Common myeloid progenitor, CD34-positive (primary cell): ENCODE measurements at regions not wholly inside any gene's neighbourhood (a gene's known extent, or its start where the extent isn't known, plus 50 kb on each side); places are given as distances from the start of the nearest gene placed in this dataset.
A peak's percentile ranks its signal among the peaks of the same experiment; 100 is the strongest.

Experiments
- CTCF ChIA-PET: fragments of 350-600 bp; sonication (Branson Sonifier 250); formaldehyde crosslinking; loops from one replicate; lab custom pipeline; 2021; ENCODE audit warnings: antibody characterized with exemption; lab: Charles Lee
- POLR2A ChIA-PET: fragments of 350-600 bp; sonication (Branson Sonifier 250); formaldehyde crosslinking; loops from one replicate; lab custom pipeline; 2021; ENCODE audit warnings: antibody characterized with exemption; lab: Charles Lee
- DNase-seq, 3 donors: peaks; one replicate each; pipeline versions ENCODE4 v3.0.0 to v3.0.0-alpha.2; 2013
- H3K27ac ChIP-seq, 2 experiments: 1 replicate in 1 of 2; 2 replicates in 1 of 2; pipeline ENCODE4 v1.7.0; 2013; ENCODE audit warnings: inconsistent platforms in 2 of 2, low read length in 2 of 2, mild to moderate bottlenecking in 2 of 2, low read depth in 1 of 2, moderate library complexity in 1 of 2; ENCODE audit not compliant: severe bottlenecking in 2 of 2, insufficient read depth in 1 of 2, poor library complexity in 1 of 2
- H3K27me3 ChIP-seq, 5 experiments: replicated peaks in 2 of 5; 1 replicate in 3 of 5; 2 replicates in 2 of 5; pipeline versions ENCODE4 v1.6.1 to v1.7.0; 2013; ENCODE audit warnings: low read length in 4 of 5, mild to moderate bottlenecking in 2 of 5, moderate library complexity in 2 of 5, inconsistent platforms in 1 of 5; ENCODE audit not compliant: insufficient read depth in 5 of 5, control insufficient read depth in 4 of 5
- H3K36me3 ChIP-seq, 4 experiments: 1 replicate in 2 of 4; 2 replicates in 2 of 4; pipeline versions ENCODE4 v1.6.1 to v1.7.0; 2013; ENCODE audit warnings: low read length in 3 of 4, control low read depth in 1 of 4, mild to moderate bottlenecking in 1 of 4; ENCODE audit not compliant: control insufficient read depth in 4 of 4, insufficient read depth in 4 of 4
- H3K4me1 ChIP-seq, 4 experiments: 1 replicate in 3 of 4; 2 replicates in 1 of 4; pipeline versions ENCODE4 v1.6.1 to v1.7.1; 2013; ENCODE audit warnings: low read length in 3 of 4, mild to moderate bottlenecking in 3 of 4, control low read depth in 1 of 4, inconsistent platforms in 1 of 4, moderate library complexity in 1 of 4; ENCODE audit not compliant: control insufficient read depth in 4 of 4, insufficient read depth in 4 of 4; ENCODE audit errors: control extremely low read depth in 1 of 4
- H3K4me3 ChIP-seq, 7 experiments: 1 replicate in 4 of 7; 2 replicates in 3 of 7; pipeline versions ENCODE4 v1.5.1 to v1.7.0; 2013; ENCODE audit warnings: mild to moderate bottlenecking in 7 of 7, low read length in 6 of 7, moderate library complexity in 6 of 7, inconsistent platforms in 2 of 7, low read depth in 2 of 7, control low read depth in 1 of 7; ENCODE audit not compliant: insufficient read depth in 4 of 7, control insufficient read depth in 1 of 7; ENCODE audit errors: extremely low read depth in 1 of 7
- H3K9me3 ChIP-seq, 5 experiments: 1 replicate in 4 of 5; 2 replicates in 1 of 5; pipeline versions ENCODE4 v1.6.1 to v1.7.1; 2013; ENCODE audit warnings: low read length in 4 of 5, mild to moderate bottlenecking in 2 of 5, inconsistent platforms in 1 of 5, low read depth in 1 of 5, moderate library complexity in 1 of 5; ENCODE audit not compliant: control insufficient read depth in 4 of 5, insufficient read depth in 2 of 5; ENCODE audit errors: control extremely low read depth in 1 of 5
- WGBS: methylation state at CpG from one replicate; pipeline ENCODE4 v1.1.5; 2013; ENCODE audit not compliant: insufficient coverage; 5-methylcytosine and 5-hydroxymethylcytosine counted together

DNA sequence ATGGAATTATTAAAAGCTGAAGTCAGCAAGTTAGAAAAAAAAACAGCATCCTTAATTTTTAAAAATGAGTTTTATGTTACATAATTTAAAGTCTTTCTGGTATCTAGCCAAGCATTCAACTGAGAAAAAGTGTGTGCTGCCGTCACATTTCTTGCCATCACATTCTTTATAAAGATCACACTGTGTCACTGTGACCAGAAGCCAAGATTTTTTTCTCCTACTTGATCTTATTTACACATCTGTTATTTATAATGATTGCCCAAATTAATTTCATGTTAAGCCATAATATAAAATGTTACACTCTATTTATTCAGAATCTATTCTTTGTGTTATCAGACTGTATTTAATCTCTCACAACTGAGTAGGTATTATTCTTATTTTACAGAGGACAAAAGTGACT, 1603.7 kb downstream of the PLA2G4A start:
- Histone ChIP-seq H3K4me3 (no peak overlapping the region), H3K36me3 (no peaks in the 10 kb centered on the region), H3K27ac (no peak overlapping the region), H3K4me1 (no peaks in the 10 kb centered on the region), H3K9me3 (no peaks in the 10 kb centered on the region), H3K27me3 (no peaks in the 10 kb centered on the region)
- DNase-seq = no peak
- ChIA-PET POLR2A (no interaction called here), CTCF (no interaction called here)
- no CpG with 5 or more reads among the region's 1 CpG for WGBS

DNA sequence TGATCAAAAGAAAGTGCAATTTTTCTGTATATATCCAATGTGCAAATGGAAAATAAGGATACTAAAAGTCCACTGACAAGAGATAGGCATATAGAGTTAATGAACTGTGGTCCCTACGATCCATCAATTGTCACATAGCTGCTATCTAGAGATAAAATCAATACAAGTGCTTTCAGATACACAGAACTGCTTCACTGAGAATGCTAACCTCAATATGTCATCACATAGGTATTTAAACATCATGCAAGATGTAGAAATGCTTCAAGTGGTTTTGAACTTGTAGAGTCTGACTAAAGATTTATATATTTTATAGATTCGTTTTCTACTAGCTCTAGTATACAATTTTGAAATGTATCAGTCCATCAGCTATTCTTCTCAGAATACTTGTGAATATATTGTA, 1604.7 kb downstream of the PLA2G4A start:
- no CpG with 5 or more reads among the region's 2 CpGs for WGBS
- ChIA-PET POLR2A (no interaction called here), CTCF (interaction anchor here (1.2 kb wide), 1 partner anchor 51 kb away, joined by 3 read pairs; no protein-coding TSS in a partner anchor)
- Histone ChIP-seq H3K36me3 (no peaks in the 10 kb centered on the region), H3K27ac (no peak overlapping the region), H3K9me3 (no peaks in the 10 kb centered on the region), H3K27me3 (no peaks in the 10 kb centered on the region), H3K4me3 (no peak overlapping the region), H3K4me1 (no peaks in the 10 kb centered on the region)
- no peak for DNase-seq

DNA sequence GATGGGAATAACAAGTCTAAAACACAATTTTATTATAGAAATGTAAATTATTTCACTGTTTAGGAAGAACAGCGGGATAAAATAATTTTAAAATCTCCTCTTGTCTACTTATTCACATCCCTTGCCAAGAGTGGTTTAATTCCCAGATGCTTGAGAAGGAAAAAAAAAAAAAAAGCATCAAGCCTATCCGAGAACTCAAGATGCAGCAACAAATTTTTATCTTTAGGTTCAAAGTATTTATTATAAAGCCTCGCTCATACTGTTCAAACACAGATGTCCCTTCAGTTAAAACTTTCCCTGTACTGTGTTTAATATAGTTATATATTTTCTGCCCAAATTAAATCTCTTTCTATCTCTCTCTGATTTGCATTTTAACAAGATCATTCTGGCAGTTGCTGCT, 1615.8 kb downstream of the PLA2G4A start:
- Histone ChIP-seq H3K27me3 (no peaks in the 10 kb centered on the region), H3K27ac (no peak overlapping the region), H3K4me1 (peaks cover 0 to 4% (median 0%) of the 10 kb centered on the region in 4 experiments), H3K9me3 (no peaks in the 10 kb centered on the region), H3K36me3 (no peaks in the 10 kb centered on the region), H3K4me3 (no peak overlapping the region)
- no CpG with 5 or more reads among the region's 3 CpGs for WGBS
- ChIA-PET POLR2A (no interaction called here), CTCF (no interaction called here)
- no peak for DNase-seq

DNA sequence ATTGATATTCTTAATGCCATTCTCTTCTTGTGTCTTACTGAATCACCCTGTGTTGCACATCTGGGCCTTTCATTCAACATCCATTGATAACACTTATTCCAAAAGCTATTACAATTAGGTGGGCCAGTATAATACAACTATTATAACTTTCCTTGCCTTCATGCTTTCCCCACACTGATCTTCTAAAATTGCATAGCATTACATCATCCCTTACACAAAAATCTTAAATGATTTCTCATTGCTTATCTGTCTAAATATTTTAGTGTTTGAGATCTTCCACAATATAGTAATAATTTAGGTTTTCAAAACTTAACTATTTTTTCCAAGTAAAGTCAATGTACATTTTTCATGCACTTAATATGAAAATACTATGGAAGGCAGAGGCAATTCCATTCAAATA, 1634.1 kb downstream of the PLA2G4A start:
- CTCF ChIA-PET = no interaction called here
- no peak overlapping the region for H3K4me3 ChIP-seq
- POLR2A ChIA-PET = no interaction called here

DNA sequence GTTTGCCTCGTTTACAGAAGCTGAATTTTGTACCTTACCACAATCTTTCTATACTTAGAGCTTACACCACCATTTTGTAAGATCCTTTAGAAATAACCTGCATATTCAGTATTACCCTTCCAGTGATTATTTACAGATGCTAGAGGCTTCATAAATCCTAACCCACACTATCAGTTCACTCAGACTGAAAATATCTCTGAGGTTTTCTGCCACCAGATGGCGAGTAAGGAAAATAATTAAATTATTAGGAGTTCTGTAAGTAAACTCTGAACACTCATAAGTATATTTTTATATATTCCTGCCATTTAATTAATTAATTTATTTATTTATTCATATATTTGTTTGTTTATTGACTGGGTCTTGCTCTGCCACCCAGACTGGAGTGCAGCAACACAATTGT, 1635.2 kb downstream of the PLA2G4A start:
- no peak overlapping the region for H3K4me3 ChIP-seq
- no peak for DNase-seq
- H3K36me3 ChIP-seq = no peaks in the 10 kb centered on the region
- POLR2A ChIA-PET = no interaction called here
- no peaks in the 10 kb centered on the region for H3K27me3 ChIP-seq
- peaks cover 0 to 2% (median 0%) of the 10 kb centered on the region in 5 experiments for H3K9me3 ChIP-seq
- H3K4me1 ChIP-seq = peaks cover 0 to 5% (median 2%) of the 10 kb centered on the region in 4 experiments
- no peak overlapping the region for H3K27ac ChIP-seq
- CTCF ChIA-PET = no interaction called here
- 83% methylated on average over 1 of the region's 2 CpGs for WGBS

More for the DNA sequence above, 1634.1 kb downstream of the PLA2G4A start:
- Histone ChIP-seq H3K27me3 (no peaks in the 10 kb centered on the region), H3K4me1 (peaks cover 0 to 5% (median 2%) of the 10 kb centered on the region in 4 experiments), H3K9me3 (peaks cover 0 to 2% (median 0%) of the 10 kb centered on the region in 5 experiments), H3K27ac (no peak overlapping the region), H3K36me3 (no peaks in the 10 kb centered on the region)
- DNase-seq = no peak

DNA sequence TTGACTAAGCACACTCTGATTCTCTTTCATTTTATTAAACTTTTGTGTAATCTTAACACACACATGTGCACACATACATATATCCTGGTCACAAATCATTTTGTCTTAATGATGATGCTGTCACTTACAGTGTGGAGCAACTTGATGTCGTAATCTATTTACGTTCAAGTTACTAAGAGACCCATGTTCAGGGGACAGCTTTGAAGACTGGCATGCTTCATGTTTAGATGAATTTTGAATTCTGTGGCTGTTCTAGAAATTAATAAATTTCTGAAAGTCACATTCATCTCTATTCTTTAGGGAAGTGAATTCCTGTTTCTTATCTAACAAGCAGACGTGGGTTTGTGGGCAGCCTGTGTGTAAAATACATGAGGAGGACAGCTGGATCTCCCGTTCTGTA, 1637.8 kb downstream of the PLA2G4A start:
- H3K4me1 ChIP-seq = peaks cover 0 to 5% (median 2%) of the 10 kb centered on the region in 4 experiments
- ChIA-PET POLR2A (no interaction called here), CTCF (no interaction called here)
- H3K9me3 ChIP-seq = no peaks in the 10 kb centered on the region
- H3K4me3 ChIP-seq = no peak overlapping the region
- DNase-seq = peak; percentile 16 to 88 (median 33)
- no peaks in the 10 kb centered on the region for H3K27me3 ChIP-seq
- H3K36me3 ChIP-seq = no peaks in the 10 kb centered on the region
- peak overlapping the region in 1 of 2 experiments; percentile 40 for H3K27ac ChIP-seq
- 0% methylated on average over 2 of the region's 4 CpGs for WGBS

DNA sequence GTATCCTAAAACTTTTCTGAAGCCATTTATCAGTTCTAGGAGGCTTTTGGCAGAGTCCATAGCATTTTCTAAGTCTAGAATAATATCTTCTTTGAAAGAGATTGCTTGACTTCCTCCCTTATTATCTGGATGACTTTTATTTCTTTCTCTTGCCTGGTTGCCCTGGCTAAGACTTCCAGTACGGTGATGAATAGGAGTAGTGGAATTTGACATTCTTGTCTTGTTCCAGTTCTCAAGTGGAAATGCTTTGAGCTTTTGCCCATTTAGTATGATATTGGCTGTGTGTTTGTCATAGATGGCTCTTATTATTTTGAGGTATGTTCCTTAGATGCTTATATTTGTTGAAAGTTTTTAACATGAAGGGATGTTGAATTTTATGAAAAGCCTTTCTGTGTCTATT, 1647.9 kb downstream of the PLA2G4A start:
- Histone ChIP-seq H3K27ac (no peak overlapping the region), H3K9me3 (no peaks in the 10 kb centered on the region), H3K4me3 (no peak overlapping the region), H3K4me1 (no peaks in the 10 kb centered on the region), H3K36me3 (no peaks in the 10 kb centered on the region), H3K27me3 (no peaks in the 10 kb centered on the region)
- CTCF ChIA-PET = no interaction called here
- POLR2A ChIA-PET = no interaction called here
- DNase-seq = no peak
- WGBS = no CpG with 5 or more reads among the region's 1 CpG
